GM18520 (cell line): ENCODE measurements at regions not wholly inside any gene's neighbourhood (a gene's known extent, or its start where the extent isn't known, plus 50 kb on each side); places are given as distances from the start of the nearest gene placed in this dataset.
A peak's percentile ranks its signal among the peaks of the same experiment; 100 is the strongest.
"Not testable (repeated sequence)": the region's sequence is repeated elsewhere in the genome, so short reads cannot be mapped to it uniquely, and the experiment has no call there.

ENCODE experiments used
- ATAC-seq: cut with Tn5 transposase; IDR thresholded peaks from one replicate; pipeline ENCODE4 v1.9.1; 2021; ENCODE audit not compliant: unreplicated experiment

DNA sequence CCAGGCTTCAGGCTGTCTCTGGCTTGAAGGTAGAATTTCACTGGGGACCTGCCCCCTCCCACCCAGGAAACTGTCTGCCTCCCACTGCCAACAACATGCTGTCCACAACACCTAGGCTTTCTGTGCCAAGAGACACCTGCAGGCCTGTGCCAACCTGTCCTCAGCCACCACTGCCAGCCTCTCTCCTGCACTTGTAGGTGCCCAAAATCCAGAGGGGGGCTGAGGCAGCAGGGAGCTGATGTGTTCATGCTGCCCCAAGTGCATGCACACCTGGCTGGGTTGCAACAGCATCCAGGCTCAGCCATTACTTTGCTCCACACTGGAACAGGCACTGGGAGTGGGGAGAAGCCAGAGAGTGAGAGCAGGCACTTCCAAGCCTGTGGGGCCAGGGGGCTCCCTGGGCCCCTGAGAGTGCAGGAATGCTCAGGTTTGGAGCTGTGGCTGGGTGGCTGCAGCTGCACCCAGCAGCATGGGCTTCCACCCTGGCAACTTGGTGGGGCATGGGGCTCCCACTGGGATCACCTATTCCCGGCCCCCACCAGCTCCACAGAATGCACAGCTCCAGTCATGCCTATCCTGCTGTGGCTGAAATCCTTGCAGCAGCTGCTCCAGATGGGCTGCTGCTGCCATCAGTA is 218.1 kb upstream of the OBI1 start:
- ATAC-seq = no peak

DNA sequence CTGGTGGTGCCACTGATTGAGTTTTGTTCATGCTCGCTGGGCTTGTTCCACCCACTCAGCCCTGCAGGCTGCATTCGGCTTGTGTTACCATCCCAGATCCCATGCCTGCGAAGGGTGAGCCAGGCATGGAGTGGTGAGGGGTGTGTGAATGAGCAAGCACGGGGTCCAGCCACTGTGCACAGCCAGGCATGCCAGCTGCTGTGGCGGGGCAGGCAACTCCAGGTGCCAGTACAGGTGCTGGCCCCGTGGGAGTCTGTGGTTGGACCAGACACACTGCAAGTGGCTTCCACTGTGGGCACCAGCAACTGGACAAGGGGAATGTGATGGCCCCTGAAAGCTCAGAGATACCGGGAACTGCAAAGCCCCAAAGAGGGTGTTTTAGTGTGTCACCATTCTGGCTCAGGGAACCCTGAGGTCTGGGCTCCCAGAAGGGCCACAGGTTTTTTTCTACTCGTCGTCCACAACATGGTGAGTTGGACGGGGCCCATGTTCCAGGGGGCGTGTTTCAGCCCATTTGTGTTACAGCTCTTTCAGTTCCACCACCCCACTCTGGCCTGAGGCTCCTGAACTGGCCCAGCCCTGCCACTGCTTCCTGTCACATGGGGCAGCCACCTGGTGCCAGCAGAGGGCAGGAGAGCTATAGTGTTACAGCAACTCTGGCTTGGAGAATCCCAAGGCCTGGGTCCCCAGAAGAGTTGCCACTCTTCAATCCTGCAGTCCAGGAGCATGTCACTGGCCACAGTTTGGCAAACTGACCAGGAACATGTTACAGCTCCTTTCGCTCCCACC is 217.0 kb upstream of the OBI1 start:
- ATAC-seq = no peak

DNA sequence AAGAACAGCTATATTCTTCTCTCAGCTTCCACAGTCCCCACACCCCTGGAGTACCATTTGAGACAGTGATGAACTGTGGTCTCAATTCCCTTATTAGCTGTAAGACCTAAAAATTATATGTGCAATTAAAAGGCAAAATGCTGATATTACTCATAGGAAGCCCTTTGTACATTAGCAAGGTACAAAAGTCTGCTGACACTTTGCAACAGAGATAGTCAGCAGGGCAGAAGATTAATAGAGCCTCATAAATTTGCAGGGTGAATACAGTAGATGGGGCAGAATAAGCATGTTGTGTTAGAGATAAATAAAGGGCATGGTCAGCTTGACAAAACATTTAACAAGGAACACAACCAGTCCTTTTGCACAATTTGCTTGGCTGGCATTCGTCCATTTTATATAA is 210.0 kb upstream of the OBI1 start:
- no peak for ATAC-seq

DNA sequence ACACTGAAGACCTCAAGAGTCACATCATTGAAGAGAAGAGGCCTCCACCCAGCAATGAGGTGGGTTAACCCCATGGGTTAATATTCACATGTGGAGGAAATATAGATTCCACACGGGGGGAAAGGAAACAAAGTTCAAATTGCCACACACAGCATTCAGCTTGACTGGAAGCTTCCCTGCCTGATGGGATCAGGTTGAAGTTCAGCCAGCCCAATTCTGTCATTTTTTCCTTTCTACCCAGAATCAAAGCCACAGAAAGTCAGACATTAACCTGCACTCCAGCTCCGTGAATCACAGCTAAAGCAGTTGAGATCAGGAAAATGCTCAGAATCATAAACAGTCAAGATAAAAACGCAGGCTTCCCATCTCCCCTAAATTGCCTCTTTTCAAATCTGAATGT is 208.7 kb upstream of the OBI1 start:
- no peak for ATAC-seq

DNA sequence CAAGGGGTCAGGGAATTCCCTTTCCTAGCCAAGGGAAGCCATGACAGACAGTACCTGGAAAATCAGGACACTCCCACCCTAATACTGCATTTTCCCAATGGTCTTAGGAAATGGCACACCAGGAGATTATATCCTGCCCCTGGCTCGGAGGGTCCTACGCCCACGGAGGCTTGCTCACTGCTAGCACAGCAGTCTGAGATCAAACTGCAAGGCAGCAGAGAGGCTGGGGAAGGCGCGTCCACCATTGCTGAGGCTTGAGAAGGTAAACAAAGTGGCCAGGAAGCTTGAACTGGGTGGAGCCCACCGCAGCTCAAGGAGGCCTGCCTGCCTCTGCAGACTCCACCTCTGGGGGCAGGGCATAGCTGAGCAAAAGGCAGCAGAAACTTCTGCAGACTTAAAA is 207.1 kb upstream of the OBI1 start:
- not testable (repeated sequence) for ATAC-seq

DNA sequence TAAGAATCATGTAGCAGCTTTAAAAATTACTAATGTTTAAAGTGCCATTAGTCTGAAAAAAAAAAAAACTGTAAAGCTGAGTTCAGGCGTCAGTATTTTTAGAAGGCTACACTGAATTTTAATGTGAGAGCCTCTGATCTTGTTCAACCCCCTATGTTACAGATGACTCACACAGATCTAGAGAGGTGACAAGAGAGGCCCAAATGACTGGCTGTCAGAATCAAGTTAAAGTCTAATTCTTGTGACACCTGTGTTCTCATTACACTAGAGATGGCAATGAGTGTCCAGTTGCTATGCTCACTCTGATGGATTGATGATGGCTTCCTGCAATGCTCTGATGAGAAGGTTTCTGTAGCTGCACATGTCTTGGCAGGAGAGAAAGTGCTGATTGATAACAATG is 203.5 kb upstream of the OBI1 start:
- ATAC-seq = peak; percentile 60

DNA sequence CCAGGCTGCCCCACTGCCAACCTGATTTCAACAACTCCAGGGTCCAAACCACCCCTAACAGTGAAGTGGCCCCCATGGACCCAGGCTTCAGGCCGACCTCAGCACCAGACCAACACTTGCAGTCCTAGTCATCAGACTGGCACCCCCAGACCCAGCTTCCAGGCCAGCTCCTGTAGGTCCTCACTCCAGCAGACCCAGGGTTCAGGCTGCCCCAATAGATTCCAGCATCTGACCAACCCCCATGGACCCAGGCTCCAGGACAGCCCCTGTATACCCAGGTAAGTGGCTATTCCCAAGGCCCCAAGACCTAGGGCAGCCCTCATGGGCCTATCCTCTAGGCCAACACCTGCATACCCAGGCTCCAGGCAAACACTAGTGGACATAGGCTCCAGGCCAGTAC is 193.8 kb upstream of the OBI1 start:
- ATAC-seq = no peak

DNA sequence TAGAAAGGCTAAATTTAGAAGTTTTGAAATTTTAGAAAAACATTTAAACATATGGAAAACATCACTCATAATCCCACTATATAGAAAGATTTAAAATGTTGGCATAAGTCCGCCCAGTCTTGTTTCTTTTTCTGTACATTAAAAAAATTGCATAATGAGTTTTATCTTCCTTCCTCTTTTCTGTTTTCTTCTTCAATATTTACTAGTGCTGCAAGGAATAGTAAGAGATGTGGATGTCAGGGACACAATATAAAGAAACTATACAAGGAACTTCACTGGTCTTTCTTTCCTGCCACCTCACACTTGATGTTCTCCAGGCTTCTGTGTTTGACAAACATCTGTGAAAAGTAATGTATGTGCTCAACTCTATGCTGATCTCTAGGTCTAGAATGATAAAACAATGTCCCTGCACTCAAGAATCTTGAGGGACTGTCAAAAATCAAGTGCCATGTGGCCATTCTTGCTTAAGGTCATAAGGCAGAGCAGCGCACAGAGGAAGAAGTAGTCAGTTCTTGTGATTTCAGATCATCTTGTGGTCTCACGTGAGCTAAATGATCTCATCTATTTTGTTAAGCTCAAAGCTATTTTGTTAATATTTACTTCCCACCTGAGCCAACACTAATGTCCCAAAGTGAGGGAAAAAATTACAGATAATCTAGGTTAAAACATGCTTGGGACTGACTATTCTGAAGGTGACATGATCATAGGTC is 186.9 kb upstream of the OBI1 start:
- no peak for ATAC-seq

DNA sequence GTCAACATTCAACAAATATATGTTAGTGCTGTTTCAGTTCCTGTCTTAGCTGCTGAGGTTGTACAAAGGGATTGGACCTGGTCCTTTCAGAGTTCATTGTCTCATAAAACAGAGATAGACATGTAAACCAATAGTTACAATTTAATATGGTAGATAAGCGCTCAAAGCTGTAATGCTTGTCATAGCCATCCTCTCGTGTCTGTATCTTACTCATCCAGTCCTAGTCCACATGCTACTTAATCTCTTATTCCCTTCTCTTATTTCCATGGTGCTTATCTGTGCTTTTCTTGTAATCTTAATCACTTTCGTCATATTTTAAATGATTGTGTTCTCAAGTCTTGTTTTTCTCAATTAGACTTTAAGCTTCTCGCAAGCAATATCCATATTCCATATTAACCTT is 185.2 kb upstream of the OBI1 start:
- ATAC-seq = no peak

DNA sequence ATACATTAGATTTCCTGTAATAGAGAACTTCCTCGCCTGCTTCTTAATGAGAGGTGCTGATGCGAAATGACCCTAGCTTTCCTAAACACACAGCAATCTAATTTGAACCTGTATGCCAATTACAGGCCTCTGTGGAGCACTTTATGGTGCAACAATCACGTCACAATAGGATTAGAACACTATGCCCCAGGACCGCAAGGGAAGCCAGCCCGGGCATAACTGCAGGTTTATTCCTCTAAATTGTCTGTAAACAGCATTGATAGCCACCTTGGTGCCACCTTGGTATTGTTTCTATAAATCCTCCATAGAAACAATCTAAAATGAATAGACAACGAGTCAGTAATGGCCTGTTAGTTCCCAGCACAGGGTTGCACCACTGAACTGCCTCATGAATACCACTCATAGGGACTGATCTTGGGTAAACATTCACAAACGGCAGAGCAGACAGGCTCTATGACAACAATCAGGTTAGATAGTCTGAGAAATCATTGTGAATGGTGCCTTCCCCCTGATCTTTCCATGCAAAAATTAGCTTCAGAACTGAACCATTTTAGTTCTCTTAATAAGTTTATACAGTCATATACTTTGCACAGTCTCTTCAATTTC is 182.5 kb upstream of the OBI1 start:
- ATAC-seq = no peak

DNA sequence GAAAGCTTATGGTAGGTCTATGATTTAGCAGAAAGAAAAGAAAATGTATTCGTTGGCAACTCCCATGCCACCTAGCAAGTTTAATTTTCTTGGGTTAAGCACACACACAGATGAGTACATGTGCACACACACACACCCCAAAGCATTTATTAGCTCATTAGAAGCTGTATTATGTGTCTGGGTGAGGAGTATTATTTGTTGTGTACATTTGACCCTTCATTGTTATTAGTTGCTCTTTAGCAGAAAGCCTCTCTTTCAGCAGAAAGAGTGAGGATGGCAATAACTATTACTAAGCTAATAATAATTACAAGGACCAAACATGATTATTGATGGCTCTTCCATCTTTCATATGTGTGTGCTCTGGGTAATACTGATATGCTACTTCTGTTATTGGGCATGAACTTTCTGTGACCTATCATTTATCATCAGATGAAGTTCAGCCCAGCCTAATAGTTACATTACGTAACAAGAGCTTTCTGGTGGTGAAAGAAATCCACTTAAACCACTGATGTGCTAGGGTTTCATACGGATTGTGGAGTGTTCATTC is 177.4 kb upstream of the OBI1 start:
- ATAC-seq = no peak

DNA sequence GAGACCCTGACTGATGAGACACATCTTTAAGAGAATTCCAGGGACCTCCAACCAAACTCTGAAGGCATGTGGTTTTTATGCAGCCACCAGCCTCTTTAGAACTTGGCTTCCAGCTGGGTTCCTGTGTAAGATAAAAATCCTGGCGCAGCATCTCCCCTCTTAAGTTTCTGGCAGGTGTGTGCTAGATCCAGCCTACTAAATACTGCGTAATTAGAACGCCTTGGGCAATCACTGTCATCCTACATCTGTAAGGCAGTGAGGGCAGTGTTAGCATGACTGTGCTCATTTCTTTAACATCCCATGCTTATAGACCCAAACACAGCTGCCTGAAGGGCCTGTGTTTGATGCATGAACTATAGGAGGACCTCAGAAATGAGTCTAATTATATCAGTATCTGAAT is 173.5 kb upstream of the OBI1 start:
- ATAC-seq = no peak

DNA sequence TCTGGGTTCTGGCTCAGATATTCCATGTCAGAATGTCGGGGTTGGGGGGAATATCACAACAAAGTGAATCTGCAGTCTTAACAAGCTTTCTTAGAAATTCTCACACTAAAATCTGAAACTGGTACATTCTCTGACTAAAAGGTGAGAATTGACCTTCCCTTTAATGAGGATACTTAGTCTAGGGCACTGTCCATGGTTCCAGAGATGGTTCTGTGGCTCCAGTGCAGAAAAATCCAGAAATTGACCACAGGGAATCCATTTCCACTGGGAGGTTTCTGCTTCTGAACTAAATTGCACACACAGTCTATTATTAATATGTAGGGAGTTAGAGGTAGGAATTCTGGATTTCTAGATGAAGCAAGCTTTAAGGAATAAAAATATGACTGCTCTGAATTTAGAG is 171.6 kb upstream of the OBI1 start:
- ATAC-seq = no peak

DNA sequence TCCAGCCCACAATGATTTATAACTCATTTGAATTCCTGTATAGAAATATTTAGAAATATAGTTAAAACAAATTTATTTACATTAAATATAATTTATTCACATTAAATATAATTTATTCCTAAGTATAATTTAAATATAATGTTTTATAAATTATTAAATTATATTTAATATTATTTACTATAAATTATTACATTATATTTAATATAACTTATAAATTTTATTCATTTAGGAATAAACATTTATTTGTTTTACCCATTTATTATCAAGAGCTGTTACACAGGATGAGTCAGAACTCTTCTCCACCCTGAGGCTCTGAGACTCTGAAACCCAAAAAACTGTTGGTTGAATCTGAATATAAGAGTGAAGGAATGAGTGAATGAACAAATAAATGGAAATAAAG is 170.9 kb upstream of the OBI1 start:
- ATAC-seq = no peak

DNA sequence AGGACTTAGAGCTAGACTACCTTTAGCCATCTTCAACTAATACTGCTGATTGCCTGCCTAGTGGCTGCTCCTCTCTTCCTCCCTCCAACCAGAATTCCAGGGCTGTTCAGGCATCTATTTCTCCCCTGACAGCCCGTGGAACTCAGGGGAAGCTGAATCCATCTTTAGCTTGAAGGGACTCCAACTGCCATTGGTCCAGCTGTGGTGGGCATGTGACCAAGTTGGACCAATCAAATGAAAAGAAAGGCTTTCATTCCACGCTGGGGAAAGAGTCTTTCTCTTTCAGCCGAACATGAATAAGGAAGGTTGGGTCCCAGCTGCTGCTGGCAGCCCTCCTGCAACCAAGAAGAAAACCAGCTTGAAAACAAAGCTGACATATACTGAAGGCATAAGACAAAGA is 168.5 kb upstream of the OBI1 start:
- no peak for ATAC-seq

DNA sequence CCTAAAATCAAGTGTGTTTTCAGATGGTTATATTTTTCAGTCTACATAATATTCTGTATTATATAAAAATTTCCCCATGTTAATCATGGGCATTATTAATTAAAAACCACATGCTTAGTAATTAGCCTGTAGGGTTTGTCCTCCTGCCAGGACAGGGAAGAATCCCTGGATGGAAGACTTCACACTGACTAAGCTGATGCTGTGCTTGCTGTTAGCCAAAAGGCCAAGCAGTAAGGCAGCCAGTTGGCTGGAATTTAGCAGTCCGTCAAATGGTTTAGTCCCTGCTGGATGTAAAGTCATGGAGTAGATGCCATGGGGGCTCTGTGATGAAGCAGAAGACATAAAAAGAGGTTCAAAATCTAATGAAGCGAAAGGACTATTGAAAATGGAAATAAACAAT is 168.0 kb upstream of the OBI1 start:
- no peak for ATAC-seq

DNA sequence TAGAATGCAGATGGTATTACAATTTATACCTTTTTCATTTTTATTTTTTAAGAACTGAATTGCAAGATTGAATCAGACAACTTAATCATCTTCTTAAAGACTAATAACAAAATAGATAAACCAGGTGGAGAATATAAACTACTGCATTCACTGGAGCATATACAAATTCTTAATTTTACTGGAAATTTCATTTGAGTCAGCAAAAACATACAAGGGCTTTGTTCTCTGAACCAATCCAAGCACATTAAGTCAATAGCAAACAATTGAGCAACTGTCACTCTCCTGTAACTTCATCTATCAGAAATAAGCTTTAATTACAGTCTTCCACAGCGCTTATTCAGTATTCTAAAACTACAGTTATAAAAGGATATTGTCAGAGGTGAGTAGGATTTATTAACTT is 167.4 kb upstream of the OBI1 start:
- no peak for ATAC-seq

DNA sequence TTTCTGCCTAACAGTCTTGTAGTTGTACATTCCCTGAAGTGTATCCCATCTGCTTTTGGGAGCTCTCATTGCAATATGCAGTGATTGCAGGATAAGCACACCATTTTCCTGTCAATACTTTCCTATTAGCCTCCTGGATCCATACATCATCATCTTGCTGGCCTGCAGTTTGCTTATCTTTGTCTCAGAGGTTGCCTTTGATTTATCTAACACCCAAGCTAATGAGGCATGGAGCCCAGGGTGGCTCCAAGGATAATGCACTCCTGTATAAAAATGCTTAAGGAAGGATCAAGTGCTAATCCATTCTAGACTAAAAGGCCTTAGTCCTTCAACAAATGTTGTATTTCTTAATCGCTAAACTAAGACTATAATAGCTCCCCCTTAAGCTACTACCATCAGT is 161.6 kb upstream of the OBI1 start:
- no peak for ATAC-seq

DNA sequence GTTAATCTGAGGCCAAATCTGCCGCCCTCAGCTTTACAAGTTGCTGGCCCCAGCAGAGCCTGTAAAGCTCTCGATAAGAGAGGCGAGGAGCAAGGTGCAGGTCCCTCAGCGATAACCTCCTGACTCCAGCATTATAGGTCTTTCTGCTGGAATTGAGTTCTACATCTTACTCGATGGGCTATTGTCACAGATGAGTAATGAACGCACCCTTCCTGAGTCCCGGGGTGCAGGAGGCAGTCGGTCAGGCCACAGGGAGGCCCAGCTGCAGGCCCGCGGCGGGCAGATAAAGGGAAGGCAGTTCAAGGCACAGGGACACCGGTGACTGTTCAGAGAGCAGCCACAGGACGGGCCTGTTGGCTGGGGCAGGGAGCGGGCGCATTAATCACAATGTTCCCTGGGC is 157.6 kb upstream of the OBI1 start:
- ATAC-seq = no peak

DNA sequence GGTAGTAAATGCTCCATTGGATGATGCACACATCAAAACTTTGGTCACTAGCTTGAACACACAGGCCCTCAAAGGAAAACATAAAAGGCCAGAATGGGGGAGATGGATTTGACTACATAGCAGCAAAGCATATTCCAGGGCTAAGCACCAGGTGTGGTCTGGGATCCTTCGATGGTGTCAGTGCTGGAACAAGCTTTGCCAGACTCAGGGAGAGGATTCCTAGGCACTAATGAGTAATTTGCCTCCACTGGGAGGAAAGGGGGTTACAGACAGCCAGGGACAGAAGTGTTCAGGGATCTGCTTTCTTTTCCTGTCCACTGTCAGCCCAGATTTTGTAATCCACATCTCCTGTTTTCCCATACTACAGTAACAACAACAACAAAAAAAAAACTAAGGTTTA is 157.2 kb upstream of the OBI1 start:
- no peak for ATAC-seq

DNA sequence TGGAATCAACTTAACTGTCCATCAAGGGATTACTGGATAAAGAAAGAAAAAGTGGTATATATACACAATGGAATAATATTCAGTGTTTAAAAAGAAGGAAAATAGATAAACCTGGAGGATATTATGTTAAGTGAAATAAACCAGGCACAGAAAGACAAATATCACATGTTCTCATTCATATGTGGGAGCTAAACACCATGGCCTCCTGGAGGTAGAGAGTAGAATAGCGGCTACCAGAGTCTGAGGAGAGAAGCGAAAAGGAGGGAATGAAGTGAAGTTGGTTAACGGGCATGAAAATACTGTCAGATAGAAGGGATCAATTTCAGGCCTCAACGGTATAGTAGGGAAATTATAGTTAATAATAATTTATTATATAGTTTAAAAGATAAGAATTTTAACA is 147.5 kb upstream of the OBI1 start:
- ATAC-seq = peak; percentile 75

DNA sequence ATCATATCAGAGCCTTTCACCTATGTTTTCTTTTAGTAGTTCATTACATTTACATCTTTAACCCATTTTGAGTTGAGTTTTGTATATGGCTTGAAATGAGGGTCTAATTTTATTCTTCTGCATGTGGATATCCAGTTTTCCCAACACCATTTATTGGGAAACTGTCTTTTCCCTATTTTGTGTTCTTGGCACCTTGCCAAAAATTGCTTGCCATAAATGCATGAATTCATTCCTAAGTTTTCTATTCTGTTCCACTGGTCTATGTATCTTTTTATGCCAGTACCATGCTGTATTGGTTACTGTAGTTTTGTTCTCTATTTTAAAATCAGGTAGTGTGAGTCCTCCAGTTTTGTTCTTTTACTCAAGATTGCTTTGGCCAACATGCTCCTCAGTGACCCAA is 144.0 kb upstream of the OBI1 start:
- no peak for ATAC-seq
